ENCODE measurements at regions not wholly inside any gene's neighbourhood (a gene's known extent, or its start where the extent isn't known, plus 50 kb on each side); places are given as distances from the start of the nearest gene placed in this dataset.

DNA sequence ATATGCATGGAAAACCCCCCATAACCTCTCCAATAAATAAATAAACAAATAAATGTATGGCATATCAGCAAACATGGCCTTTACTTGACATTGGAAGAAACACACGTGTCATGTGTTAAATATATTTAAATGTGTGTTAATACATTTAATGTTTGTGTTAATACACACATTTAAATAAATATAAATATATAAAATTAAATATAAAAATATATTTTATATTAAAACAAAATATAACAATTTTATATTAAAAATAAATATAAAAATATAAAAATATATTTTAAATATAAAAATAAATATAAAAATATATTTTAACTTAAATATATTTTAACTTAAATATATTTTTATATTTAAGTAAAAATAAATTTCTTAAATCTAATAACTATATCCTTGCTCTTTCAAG lies 187.6 kb upstream of the CXXC4 start:
- no peak for DNase-seq

DNA sequence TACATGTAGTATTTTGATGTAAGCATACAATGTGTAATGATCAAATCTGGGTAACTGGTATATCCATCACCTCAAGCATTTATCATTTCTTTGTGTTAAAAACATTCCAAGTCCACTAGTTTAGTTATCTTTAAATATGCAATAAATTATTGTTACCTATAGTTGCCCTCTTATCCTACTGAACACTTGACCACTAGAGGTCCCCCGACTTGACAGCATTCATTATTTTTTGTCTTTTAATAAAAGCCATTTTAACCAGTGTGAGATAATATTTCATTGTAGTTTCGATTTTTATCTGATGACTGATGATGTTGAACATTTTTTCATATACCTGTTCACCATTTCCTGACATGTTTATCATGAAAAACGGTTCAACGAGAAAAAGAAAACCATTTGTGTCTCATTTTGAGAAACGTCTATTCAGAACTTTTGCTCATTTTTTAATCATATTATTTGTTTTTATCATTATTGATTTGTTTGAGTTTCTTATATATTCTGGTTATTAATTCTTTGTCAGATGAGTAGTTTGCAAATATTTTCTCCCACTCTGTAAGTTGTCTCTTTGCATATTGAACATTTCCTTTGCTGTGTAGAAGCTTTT lies 199.0 kb upstream of the CXXC4 start:
- DNase-seq, result no peak

DNA sequence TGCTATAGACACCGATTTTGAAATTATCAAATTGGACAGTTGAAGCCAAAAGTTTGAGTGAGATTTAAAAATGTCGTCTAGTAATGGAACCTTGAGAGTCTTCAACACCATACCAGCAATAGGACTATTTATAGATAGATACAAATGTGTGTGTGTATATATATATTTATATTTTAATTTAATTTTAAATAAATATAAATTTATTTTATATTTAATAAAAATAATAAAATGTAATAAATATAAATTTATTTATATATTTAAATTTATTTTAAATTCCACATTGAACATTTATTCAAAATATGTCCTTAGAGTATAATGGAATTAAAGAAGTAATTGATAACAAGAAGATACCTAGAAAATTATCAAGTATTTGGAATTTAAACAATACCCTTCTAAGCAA lies 221.9 kb upstream of the CXXC4 start:
- no peak for DNase-seq

DNA sequence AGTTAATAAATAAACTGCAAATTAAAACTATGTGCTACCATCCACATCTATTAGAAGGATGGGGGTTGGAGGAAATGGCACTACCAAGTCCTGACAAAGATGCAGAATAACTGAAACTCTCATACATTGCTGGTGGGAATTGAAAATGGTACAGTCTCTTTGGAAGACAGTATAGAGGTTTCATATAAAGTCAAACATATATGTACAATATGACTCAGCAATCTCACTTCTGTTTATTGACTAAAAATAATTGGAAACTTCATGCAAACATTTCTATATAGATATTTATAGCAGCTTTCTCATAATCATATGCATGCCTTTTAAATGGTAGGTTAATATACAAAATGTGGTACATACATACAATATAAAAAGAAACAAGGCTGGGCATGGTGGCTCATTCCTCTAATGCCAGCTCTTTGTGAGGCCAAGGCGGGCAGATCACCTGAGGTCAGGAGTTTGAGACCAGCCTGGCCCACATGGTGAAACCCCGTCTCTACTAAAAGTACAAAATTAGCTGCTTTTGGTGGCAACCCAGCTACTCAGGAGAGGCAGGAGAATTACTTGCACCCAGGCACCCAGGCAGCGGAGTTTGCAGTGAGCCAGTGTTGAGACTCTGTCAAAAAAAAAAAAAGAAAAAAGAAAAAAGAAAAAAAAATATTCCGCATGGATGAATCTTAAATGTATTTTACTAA lies 225.0 kb upstream of the CXXC4 start:
- no peak for DNase-seq

DNA sequence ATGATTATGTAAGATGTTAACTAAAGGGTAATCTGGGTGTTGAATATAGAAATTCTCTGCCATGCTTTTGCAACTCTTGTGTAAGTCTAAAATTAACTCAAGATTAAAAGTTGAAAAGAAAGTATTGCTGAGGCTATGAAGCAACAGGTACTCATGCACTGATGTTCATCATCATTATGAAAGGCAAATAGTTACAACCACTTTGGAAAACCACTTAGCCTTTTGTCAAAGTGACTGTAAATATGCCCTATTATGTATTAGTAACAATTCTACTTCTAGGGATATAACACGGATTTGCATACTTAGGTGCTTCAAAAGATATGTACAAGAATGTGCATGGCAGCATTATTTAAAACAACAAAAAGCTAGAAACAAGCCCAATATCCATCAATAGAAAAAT lies 227.8 kb upstream of the CXXC4 start:
- no peak for DNase-seq

DNA sequence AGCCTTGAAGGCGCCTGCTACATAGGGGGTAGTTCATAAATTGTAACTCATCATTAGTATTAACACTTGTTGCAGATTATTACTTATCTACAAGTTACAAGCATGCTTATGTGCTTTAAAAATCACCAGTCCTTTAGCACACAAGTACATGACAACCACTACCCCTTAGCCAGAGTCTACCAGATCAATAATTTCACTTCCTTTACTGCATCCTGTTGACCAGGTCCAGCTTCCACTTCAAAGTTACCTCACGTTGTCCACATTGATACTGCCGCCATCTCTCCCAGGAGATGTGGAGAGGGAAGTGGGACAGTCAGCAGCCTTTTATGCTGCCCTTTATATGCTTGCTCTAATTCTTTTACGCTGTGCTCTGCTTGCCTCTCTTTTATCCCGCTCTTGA lies 231.3 kb upstream of the CXXC4 start:
- no peak for DNase-seq

DNA sequence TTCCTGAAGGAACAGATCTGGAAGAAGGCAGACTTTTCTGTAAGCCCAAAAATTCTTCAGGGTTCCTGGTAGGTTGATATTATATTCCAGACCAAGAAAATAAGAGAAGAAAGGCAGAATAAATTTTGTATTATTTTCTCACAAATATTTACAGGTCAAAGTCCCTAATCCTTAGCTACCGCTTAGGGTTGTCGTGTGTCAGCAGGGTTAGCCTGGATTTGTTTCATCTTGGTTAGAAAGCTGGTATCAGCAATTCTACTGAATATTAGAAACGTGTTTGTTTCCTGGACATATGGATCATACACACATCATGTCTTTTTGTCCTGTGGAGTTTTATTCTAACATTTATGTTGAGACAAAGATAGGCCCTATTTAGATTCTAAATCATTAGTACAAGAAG lies 232.9 kb upstream of the CXXC4 start:
- no peak for DNase-seq

DNA sequence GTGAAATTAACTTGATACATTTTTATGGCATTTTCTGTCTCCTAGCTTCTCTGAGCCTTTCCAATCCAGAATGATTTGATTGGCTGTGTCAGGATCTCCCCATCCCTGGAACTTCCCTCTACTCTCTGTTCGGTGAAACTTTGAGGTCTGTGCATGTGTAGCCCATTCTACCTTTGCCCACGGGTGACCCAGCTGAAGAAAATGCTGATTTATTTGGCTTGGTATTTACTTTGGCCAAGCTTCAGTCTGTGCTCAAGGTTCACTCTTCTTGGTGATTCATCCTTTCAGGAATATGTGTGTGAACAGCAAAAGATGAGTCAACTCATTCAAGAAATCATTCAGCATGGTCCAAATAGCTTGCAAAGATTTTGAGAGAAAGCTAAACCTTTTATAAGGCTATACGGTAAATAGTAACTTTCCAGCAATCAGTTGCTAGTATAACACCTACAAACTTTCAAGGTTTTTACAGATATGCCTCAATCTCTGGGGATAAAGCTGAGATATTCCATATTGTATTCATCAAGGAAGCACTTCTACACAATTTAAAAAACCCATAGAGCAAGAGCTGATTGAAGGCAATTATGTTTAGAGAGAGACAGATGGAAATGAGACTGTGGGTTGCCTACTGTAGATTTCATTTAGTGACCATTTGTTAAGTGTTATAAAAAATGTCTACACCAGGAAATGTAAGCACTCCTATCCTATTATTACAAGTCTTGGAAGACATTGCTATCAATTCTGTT lies 233.9 kb upstream of the CXXC4 start:
- peak; percentile 90 for DNase-seq

DNA sequence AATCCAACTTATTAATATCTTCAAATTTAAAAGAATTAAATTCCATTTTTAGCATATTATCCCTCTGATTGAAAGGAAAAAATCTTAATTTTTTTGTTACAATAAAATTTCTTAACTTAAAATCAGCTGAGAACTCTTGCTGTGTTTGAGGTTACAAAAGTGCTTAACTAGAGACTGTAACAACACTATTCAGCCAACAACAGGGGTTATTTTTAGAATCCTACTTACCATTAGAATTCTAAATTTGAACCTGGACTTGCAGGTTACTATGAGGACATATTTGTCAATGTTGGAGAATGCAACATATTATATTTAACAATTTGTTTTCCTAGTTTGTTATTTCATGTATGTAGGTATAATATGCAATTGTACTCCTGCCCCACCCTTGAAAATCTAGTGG lies 238.1 kb upstream of the CXXC4 start:
- DNase-seq, result no peak

DNA sequence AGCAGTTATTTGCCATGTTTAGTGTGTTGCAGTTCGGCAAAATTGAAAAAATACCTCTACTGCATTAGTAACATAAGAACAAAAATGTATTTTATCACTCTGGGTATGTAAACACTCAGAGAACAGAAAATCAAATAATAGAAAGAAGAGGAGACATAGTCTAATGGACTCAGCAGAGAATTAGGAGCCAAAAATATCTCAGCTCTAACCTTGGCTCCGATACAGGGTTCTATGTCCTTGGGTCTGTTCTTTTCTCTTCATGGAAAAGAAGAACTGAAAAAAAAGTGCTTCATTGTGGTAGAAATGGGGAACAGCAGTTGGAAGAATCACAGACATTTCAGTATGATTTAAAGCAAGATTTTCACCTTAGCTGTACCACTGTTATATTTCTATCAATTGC lies 240.5 kb upstream of the CXXC4 start:
- no peak for DNase-seq

DNA sequence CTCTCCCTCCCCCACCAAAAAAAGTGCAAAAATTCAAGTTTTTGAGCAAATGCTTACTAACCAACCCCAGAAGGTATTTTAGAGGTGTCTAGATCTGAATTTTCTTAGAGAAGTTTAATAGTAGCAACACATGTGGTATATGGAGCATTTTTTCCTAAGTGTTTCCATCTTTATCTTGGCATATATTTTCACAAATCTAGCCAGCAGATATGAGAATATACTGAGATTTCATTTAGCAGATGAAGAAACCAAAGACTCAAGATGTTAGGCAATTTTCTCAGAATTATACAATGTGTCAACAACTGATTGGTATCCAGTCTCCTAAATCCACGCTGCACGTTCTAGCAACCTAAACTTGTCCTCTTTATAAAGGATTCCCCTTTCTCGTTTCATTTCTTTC lies 245.5 kb upstream of the CXXC4 start:
- no peak for DNase-seq

DNA sequence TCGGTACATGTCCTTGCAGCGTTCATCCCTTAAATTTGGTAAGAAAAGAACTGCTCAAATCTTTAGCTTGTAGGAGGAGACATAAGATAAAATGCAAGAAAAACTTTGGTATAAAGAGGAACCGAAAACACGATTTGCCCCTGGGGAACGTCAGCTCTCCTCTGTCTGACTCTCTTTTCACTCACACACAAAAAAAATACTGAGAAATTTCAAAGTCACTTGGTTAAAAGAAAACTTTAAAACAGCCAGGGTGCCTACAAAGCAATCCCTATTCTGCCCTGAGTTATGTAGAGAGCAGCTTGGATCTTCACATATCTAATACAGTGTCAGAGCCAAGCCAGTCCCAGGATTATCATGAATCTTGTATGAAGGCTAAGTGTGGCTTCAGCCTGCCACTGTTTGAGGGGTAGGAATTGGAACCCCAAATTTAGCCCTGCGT lies 248.5 kb upstream of the CXXC4 start:
- DNase-seq, result no peak

DNA sequence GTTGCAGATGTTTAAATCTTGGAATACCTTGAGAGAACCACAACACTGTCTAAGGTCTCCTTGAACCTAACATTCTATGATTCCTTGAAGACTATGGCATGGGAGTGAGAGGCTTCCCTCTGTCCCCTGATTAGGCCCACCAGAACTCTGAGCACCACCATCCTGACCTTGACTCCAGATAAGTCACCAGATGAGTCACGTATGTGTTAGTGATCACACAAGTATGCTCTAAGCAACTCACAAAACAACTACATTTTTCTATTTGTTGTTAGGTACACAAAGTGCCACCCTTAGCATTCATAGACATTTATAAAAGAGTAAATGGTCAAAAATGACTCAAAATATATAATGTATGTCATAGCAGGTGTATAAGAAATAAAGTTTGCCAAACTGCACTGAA lies 252.9 kb upstream of the CXXC4 start:
- DNase-seq, result no peak

DNA sequence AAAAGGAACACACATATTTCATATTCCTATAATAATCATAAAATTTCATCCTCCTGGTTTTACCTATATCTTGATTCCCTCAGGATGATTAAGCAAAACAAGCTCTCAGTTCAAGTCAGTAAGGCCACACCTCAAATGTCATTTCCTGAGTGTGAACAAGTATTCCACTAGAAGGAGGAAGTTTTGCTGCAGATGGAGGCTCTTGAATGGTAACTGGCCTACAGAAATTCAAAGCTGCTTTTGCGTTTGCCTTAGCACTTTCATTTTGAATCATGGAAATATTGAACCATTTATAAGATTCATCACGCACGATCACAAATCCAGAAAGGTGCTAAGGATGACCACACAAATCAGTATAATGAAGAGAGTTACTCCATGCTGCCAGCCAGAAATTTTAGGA lies 254.4 kb upstream of the CXXC4 start:
- no peak for DNase-seq

DNA sequence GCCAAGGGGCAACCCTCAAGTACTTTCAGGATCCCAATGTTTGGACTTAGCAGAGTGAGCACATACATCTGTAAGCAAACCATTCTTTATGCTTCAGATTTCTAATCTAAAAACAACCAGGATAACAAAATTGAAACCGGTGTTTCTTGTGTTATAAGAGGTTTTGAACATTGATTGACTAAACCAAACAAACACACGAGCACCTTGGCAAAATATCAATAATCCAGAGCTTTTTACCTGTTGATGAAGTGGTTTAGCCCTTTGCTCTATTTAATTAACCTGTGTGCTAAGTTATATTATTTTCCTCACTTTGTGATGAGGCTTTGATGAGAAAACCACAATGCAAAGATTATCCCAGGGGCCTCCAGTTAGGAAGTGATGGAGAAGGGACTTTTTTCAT lies 255.3 kb upstream of the CXXC4 start:
- no peak for DNase-seq

DNA sequence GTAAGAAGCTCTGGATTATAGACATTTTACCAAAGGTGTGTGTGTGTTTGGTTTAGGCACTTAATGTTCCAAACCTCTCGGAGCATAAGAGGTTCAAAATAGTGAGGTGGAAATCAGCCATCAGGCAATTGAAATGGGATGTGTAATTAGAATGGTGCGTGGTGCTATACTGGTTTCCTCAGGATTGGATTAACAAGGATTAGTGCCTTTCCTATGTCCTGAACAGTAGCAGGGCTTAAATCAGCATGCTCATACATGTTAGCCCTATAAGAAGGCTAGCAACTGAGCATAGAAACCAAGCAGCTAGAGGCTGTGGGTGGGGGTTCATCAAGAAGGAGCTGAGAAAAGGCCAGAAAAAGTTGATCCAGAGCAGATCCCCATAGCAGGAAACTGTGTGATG lies 256.8 kb upstream of the CXXC4 start:
- no peak for DNase-seq

DNA sequence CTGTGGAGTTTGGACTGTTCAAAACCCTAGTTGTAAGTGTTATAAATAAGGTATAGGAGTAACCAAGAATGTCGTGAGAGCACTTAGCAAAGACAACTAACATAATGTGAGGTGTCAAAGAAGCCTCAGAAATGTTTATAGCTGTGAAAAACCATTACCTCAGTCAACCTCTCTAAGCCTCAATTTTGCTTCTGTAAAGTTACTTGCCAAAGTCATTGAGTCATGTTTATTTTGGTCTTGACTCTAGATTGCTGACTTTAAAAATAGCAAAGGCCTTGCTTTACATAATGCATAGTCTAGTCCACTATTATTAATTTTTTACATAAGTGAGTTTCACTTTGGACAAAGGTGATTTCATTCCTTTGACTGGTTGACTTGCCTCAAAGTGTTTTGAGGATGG lies 257.6 kb upstream of the CXXC4 start:
- no peak for DNase-seq

DNA sequence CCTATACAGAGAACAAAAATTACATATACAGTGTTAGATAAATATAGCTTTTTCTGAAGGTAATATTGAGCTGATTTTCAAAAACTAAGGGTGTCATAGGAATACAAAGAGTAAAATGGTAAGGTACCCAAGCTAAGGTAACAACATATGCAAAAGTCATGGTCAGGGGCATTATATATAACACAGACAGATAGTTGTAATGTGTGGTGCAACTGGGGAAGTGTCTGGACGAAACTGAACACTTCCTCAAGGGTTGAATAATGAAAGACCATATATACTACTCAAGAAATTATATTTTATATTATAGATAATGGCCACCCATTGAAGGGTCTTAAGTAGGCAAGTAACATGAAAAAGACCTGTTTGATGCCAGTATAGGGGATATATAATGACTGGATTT lies 262.1 kb upstream of the CXXC4 start:
- DNase-seq, result no peak

DNA sequence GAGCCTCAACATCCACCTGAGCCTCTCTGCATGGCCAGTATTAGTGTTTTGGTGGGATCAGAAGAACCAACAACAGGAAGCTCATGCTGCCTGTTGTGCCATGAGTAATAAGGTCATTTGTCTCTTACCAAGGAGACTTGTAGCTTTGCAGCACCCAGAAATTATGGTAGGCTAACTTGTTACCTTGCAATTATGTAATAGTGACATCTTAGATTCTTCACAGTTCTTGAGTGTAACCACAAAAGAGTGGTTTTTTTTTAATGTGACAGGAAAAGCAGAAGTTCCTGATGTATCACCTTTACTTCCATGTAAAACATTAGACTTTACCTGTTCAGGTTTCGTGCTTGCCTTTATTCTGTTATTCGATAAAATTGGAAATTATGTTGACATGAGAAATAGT lies 263.9 kb upstream of the CXXC4 start:
- no peak for DNase-seq

DNA sequence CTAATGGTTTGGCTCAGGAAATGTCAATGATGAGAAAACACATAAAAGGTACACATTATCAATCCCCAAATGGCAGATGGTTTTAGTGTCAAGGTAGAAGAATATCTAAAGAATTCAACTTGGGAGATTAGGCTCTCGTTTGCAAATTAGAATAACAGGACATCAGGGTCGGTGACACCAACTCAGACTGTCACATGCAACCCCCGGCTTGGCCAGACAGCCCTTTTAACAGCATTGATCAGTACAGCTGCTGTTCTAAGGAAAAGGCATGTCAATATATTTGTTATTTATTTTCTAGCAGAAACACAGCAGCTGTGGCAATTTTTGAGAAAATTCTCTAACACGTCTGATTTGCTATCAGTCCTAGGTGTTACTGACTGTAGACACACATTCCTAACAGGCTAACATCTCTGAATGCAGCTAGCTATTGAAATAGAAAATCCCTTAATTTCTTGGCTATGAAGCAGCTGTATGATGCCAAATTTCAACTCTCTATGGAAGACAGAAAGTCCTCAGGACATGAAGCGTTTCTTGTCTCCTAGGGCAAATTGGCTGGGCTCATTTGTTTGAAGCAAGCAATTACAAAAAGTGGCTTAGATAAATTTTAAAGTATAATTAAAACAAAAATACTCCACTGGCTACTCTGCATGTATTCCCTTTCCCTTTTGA lies 269.0 kb upstream of the CXXC4 start:
- DNase-seq, result no peak

DNA sequence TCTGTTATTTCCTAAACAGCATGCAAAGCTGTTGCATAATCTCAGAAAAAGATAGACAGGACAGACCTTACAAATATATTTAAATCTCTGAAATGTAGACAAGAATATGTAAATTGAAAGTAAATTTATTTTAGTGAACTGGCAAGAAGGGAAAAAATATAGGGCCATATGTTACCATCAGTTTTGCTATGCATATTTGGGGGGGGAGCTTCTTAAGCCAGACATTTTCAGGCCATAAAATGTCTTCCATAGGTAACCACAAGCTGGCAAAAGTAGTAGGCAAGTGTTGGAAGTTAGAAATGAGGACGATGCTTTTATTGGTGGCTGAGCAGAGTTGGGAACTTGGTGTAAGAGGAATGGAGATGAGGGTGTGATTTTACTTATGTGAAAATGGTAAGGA lies 272.0 kb upstream of the CXXC4 start:
- DNase-seq, result no peak

DNA sequence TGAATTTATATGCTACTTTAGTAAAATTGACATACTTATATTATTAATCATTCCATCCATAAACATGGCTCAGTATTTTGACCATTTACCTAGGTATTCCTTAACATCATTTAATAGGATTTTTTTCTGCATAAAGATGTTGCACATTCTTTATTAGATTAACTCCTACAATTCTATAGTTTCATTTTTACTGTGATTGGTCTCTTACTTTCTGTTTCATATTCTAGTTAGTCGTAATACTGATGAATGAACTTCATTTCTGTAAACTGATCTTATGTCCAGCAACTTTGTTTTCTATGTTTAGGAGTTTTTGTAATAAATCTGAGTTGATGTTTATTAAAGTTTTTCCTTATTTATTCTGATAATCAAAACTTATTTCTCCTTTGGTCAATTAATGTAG lies 278.2 kb upstream of the CXXC4 start:
- no peak for DNase-seq

DNA sequence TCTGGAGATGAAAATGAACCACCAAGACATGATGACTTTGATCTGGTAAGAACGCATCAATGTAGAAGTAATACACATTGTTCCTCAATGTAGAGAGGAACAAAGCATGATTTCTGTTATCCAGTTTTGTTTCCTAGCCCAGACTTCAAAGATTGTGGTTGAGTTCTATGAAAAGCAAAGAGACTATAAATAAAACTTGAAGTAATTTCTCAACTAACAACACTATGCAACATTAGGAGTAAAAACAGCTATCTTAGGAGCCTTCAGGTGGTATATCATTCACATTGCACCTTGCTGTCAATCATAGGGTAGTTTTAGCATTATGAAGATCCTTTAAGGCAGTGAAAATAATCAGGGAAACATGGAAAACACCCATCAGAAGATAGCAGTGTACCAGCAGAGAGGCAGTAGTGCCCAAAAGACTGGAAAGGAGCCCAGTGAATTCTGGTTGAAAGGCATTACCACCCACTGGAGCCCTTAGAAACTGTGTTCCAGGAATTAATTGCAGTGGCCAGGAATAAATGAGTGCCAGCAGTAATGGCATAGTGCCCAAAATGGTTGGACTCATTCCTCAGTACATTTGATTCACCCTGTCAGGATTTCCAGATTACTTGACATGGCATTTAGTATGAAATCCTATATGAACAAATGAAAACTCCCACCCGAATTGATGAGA lies 300.7 kb upstream of the CXXC4 start:
- no peak for DNase-seq

All from fibroblast of upper back skin (primary cell).